Midbrain (tissue), 1 donor: ENCODE measurements at regions not wholly inside any gene's neighbourhood (a gene's known extent, or its start where the extent isn't known, plus 50 kb on each side); places are given as distances from the start of the nearest gene placed in this dataset.
"Not testable (repeated sequence)": the region's sequence is repeated elsewhere in the genome, so short reads cannot be mapped to it uniquely, and the experiment has no call there.

Source experiments
- DNase-seq: peaks from one replicate; lab custom pipeline; 2025; lab: John Stamatoyannopoulos, UW

- DNase-seq: no peak
These were observed 51.4 kb downstream of the MRPL36 start for GRCh38 chr5:1748271-1748670.

DNA sequence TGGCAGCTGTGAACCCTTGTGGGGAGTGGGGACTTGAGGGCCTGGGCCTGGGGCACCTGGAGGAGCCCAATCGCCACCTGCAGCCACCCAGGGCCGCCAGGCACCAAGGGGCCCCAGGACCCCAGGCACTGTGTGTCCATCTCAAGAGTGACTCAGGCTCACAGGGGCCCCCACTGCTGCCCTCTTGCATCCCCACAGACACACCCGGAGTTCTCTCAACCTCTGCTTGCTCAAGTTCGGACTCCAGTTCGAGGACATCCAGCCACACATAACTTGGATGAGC lies 51.9 kb downstream of the MRPL36 start:
- DNase-seq: no peak

- DNase-seq: no peak
These were observed 52.4 kb downstream of the MRPL36 start for GRCh38 chr5:1747079-1747802.

DNA sequence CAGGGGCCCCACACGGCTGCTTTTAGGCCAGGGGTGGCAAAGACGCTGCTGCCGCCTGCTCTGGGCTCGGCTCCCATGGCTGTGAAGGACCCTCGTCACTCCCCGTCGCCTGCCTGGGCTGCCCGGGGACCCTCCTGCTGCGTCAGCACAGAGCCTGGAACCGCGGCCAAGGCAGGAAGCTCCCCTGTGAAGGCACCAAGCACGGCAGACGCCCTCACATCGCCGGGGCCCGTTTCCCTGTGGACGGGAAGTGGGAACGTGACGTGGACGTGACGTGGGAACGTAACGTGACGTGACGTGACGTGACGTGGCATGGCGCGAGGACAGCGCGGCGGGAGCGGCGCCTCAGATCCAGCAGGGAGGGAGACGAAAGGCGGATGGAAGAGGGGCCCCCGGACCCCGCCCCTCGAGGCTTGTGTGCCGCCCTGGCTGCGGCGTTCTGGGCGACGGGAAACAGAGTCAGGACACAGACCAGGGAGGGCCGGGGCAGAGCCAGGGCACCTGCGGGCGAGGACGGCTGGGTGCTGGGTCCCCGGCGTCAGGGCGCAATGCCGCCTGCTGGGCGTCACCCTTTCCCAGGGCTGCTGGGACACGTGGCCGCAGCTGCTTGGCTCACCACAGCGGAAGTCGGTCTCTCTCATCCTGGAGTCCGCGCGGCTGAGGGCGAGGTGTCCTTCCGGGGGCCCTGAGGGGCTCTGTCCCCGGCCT lies 53.1 kb downstream of the MRPL36 start:
- DNase-seq: no peak

DNA sequence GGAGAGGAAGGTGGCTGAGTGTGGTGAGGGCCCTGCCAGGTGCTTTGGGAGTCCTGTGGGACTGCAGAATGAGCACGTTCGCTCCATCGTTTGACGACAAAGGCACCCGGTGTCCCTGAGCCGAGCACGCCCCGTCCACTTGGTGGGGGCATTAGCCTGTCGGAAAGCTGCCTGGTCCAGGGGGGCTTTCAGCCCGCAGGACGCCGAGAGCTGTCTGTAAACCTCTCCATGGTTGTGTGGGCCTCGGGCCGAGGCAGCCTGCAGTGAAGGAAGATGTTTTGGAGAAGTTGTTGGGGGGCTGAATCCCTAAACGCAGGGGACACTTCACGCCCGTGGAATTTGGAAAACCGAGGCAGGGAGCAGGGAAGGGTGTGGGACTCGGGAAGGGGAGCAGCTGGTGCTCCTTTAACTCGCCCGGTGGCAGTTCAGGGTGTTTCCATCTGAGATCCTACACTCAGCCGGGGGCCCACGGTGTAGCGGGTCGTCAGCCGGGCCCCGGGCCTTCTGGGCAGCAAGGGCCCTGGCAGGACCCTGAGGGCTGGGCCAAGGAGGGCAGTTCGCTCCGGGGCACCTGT lies 53.8 kb downstream of the MRPL36 start:
- DNase-seq: no peak

DNA sequence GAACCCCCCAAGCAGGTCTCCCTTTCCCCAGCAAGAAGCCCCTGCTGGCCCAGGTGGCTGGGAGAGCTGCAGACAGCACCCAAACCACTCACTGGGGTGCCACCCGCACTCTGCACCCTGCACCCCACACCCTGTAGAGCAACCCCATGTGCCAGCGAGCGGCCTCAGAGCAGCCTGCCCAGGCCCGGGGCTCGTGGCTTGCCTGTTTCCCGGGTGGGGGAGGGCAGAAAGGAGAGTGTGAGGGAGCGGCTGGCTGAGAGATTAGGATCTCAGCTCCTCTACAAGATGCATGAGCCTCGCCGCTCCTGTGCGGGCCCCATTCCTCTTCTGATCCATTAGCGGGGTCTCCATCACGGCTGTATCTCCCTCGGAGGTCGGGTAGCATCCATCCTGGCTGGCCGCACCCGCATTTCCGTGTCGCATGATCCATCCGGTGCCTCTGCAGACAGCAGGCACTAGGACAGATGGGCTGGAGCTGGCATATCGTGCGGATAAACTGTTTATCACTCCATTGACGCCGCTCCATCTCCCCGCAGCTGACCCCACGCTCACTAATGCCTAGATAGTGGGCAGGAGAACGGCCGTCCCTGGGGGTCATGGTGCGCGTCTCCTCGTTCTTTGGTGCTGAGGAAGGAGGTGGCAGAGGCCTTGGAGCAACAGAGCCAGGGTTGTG lies 54.4 kb downstream of the MRPL36 start:
- DNase-seq: no peak

- DNase-seq: no peak
These were observed 55.1 kb downstream of the MRPL36 start for GRCh38 chr5:1744393-1745122.

- no peak for DNase-seq
These were observed 55.9 kb downstream of the MRPL36 start for GRCh38 chr5:1743769-1744085.

- no peak for DNase-seq
These were observed 56.4 kb downstream of the MRPL36 start for GRCh38 chr5:1743061-1743768.

DNA sequence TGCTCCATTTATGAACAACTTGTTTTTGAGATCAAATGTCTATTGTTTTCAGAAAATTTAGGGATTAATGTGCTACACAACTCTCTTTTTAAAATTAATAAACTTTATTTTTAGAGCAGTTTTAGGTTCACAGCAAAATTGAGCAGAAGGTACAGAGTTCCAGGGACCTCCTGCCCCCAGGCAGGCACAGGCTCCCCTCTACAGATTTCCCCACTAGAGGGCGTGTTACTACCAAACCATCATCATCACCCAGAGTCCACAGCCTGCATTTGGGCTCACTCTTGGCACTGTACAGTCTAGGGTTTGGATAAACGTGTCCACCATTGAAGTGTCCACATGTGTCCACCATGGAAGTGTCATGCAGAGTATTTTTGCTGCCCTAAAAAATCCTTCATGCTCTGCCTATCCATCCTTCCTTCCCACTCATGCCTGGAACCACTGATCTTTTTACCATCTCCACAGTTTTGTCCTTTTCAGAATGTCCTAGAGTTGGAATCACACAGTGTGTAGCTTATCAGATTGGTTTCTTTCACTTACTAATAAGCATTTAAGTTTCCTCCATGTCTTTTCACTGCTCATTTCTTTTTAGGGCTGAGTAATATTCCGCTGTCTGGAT lies 61.7 kb downstream of the MRPL36 start:
- DNase-seq: no peak

DNA sequence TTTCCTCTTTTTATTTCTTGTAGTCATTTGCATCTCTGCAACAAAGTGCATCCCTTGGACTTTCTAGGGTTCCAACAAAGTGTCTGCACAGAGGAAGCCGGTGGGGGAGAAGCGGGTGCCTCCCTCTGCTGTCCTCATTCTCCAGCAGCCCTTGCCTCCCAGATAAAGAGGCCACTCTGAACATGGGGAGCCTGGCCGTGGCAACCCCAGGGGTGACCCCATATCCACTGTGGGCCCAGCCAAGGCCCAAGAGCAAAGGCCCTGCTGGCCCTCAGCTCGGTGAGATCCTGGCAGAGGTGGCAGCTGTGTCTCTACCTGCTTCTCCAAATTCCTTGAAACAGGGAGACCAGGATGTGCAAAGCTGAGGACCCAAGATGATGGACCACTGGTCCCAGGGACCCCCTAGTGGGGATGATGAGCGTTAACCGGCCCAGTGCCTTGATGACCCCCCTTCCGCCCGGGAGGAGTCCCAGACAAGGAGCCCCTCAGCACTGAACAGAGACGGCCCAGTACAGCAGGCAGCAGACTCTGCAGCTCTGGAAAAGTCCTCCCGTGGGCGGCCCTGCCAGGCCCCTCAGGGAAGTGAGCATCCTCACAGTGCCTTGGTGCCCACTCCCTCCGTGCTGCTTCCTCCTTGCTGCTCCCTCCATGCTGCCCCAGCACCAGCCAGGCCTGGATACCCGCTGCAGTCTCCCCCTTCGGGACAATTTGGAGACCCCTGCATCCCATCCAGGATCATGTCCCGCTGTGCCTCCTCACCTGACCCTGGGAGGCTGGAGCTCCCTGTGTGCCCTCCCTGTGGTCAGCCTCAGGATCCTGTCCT lies 62.5 kb downstream of the MRPL36 start:
- no peak for DNase-seq

DNA sequence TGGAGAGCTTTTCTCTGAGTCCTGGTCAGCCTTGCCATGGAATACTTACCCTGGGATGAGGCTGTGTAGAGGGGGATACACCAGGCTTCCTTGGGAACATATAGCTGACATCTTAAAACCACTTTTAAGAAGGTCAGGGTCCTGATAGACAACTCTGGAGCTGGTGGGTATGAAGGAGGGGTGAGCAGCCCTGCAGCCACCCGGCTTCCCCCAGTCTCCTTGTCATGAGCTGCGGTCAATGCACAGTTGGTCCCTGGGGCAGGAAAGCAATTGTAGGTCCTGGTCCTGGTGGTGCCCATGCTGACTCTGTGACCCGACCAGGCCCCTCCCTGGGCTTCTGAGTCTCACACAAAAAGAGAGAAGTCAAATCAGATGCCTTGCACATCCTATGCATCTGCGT lies 63.6 kb downstream of the MRPL36 start:
- DNase-seq: no peak

GRCh38 chr5:1735320-1735970 lies 64.2 kb downstream of the MRPL36 start:
- DNase-seq: no peak

DNA sequence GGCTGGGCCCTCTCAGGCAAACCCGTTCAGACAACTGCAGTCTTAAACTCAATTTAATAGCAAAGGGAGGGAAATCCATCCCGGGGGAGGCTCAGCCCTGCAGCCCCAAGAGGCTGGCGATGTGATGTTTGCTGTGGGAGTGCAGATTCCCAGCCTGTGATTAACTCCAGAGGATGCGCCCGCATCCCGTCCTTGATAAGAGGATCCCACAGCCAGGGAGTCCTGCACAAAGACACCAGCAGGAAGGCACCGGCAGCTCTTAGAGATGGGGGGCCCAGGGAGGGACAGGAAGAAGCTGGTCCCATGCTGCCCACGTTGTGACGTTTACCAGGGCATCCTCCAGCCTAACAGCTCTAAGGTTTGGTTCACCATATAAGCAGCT lies 64.7 kb downstream of the MRPL36 start:
- no peak for DNase-seq

GRCh38 chr5:1734271-1734907 lies 65.2 kb downstream of the MRPL36 start:
- DNase-seq: no peak

DNA sequence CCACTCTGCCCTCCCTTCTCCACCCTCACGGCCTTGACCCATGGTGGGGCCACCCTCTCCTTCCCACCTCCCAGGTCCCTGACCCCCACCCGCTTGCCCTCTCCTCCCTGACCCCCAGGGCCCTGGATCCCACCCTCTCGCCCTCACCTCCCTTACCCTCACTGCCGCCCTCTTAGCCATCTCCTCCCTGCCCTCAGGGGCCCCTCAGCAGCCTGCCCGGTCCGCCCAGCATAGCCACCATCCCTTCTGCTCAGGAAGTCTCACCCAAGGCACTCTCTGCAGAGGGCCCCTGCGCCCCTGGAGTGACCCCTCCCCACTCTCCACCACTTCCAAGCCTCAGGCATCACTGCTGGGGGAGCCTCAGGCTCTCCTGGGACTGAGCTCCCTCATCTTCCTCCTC lies 66.3 kb downstream of the MRPL36 start:
- DNase-seq: no peak

GRCh38 chr5:1732945-1733344 lies 66.7 kb downstream of the MRPL36 start:
- DNase-seq: no peak

GRCh38 chr5:1732238-1732941 lies 67.2 kb downstream of the MRPL36 start:
- DNase-seq: no peak

GRCh38 chr5:1731855-1732237 lies 67.8 kb downstream of the MRPL36 start:
- DNase-seq: not testable (repeated sequence)
